ENCODE measurements at regions not wholly inside any gene's neighbourhood (a gene's known extent, or its start where the extent isn't known, plus 50 kb on each side); places are given as distances from the start of the nearest gene placed in this dataset.

GRCh38 chr2:45255563-45255962 lies 246.3 kb upstream of the SIX2 start:
- no peak for ATAC-seq
- intact Hi-C loops (cut with micrococcal nuclease): no loop called here
- ChIA-PET CTCF (no interaction called here), POLR2A (no interaction called here)
- Mint-ChIP-seq H3K4me3 (no peak overlapping the region), H3K27me3 (no peaks in the 10 kb centered on the region), H3K4me1 (ENCODE audit: low read depth) (no peaks in the 10 kb centered on the region), H3K36me3 (ENCODE audit: low read depth) (no peaks in the 10 kb centered on the region), H3K27ac (no peak overlapping the region), H3K9me3 (no peaks in the 10 kb centered on the region)
- DNase-seq: no peak
- TF ChIP-seq, protein P1, sequence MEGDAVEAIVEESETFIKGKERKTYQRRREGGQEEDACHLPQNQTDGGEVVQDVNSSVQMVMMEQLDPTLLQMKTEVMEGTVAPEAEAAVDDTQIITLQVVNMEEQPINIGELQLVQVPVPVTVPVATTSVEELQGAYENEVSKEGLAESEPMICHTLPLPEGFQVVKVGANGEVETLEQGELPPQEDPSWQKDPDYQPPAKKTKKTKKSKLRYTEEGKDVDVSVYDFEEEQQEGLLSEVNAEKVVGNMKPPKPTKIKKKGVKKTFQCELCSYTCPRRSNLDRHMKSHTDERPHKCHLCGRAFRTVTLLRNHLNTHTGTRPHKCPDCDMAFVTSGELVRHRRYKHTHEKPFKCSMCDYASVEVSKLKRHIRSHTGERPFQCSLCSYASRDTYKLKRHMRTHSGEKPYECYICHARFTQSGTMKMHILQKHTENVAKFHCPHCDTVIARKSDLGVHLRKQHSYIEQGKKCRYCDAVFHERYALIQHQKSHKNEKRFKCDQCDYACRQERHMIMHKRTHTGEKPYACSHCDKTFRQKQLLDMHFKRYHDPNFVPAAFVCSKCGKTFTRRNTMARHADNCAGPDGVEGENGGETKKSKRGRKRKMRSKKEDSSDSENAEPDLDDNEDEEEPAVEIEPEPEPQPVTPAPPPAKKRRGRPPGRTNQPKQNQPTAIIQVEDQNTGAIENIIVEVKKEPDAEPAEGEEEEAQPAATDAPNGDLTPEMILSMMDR (IDR thresholded peaks at IDR 0.05): no peak

GRCh38 chr2:45254025-45254424 lies 244.8 kb upstream of the SIX2 start:
- Mint-ChIP-seq H3K36me3 (ENCODE audit: low read depth) (no peaks in the 10 kb centered on the region), H3K27ac (no peak overlapping the region), H3K4me1 (ENCODE audit: low read depth) (no peaks in the 10 kb centered on the region), H3K9me3 (no peaks in the 10 kb centered on the region), H3K27me3 (no peaks in the 10 kb centered on the region), H3K4me3 (no peak overlapping the region)
- CTCF ChIA-PET: no interaction called here
- TF ChIP-seq, protein P1 (IDR thresholded peaks at IDR 0.05): no peak
- ATAC-seq: no peak
- no peak for DNase-seq
- POLR2A ChIA-PET: no interaction called here
- intact Hi-C loops (cut with micrococcal nuclease): no loop called here

- no peak for DNase-seq
- TF ChIP-seq, protein P1 (IDR thresholded peaks at IDR 0.05): no peak
- H3K4me3 Mint-ChIP-seq: no peak overlapping the region
- ATAC-seq: no peak
- H3K27ac Mint-ChIP-seq: no peak overlapping the region
- CTCF ChIA-PET: no interaction called here
- no peaks in the 10 kb centered on the region for H3K9me3 Mint-ChIP-seq
- H3K4me1 Mint-ChIP-seq (ENCODE audit: low read depth): no peaks in the 10 kb centered on the region
- H3K36me3 Mint-ChIP-seq (ENCODE audit: low read depth): no peaks in the 10 kb centered on the region
- intact Hi-C loops (cut with micrococcal nuclease): no loop called here
- POLR2A ChIA-PET: no interaction called here
- H3K27me3 Mint-ChIP-seq: no peaks in the 10 kb centered on the region
Observed at GRCh38 chr2:45253151-45253550, 243.9 kb upstream of the SIX2 start.

GRCh38 chr2:45250176-45250575 lies 240.9 kb upstream of the SIX2 start:
- no peak for DNase-seq
- H3K27me3 Mint-ChIP-seq: peaks cover 2% of the 10 kb centered on the region
- no peaks in the 10 kb centered on the region for H3K9me3 Mint-ChIP-seq
- intact Hi-C loops (cut with micrococcal nuclease): no loop called here
- ChIA-PET CTCF (no interaction called here), POLR2A (no interaction called here)
- no peak for ATAC-seq
- H3K4me1 Mint-ChIP-seq (ENCODE audit: low read depth): no peaks in the 10 kb centered on the region
- no peaks in the 10 kb centered on the region for H3K36me3 Mint-ChIP-seq (ENCODE audit: low read depth)
- no peak overlapping the region for H3K4me3 Mint-ChIP-seq
- TF ChIP-seq, protein P1 (IDR thresholded peaks at IDR 0.05): no peak
- H3K27ac Mint-ChIP-seq: no peak overlapping the region

- H3K27me3 Mint-ChIP-seq: peaks cover 2% of the 10 kb centered on the region
- ChIA-PET POLR2A (interaction anchor here (0.6 to 0.8 kb wide), 2 partner anchors 16 to 63 kb away, joined by 3 read pairs; no protein-coding TSS in a partner anchor), CTCF (interaction anchor here (0.7 kb wide), 1 partner anchor 72 kb away, joined by 3 read pairs; no protein-coding TSS in a partner anchor)
- DNase-seq: no peak
- intact Hi-C loops (cut with micrococcal nuclease): no loop called here
- H3K27ac Mint-ChIP-seq: no peak overlapping the region
- H3K36me3 Mint-ChIP-seq (ENCODE audit: low read depth): no peaks in the 10 kb centered on the region
- TF ChIP-seq, protein P1 (IDR thresholded peaks at IDR 0.05): no peak
- no peak overlapping the region for H3K4me3 Mint-ChIP-seq
- H3K9me3 Mint-ChIP-seq: no peaks in the 10 kb centered on the region
- no peak for ATAC-seq
- H3K4me1 Mint-ChIP-seq (ENCODE audit: low read depth): no peaks in the 10 kb centered on the region
Observed at GRCh38 chr2:45248214-45248613, 239.0 kb upstream of the SIX2 start.
